ENCODE measurements at regions not wholly inside any gene's neighbourhood (a gene's known extent, or its start where the extent isn't known, plus 50 kb on each side); places are given as distances from the start of the nearest gene placed in this dataset.
"Not testable (repeated sequence)": the region's sequence is repeated elsewhere in the genome, so short reads cannot be mapped to it uniquely, and the experiment has no call there.

GRCh38 chr7:27424749-27425148 is 182.1 kb downstream of the EVX1 start:
- CTCF ChIA-PET, result no interaction called here
- DNase-seq, result no peak
- Mint-ChIP-seq H3K27me3 (ENCODE audit: low read depth) (peaks cover 7% of the 10 kb centered on the region), H3K4me1 (ENCODE audit: low read depth) (no peaks in the 10 kb centered on the region), H3K27ac (no peak overlapping the region), H3K9me3 (no peaks in the 10 kb centered on the region), H3K4me3 (no peak overlapping the region), H3K36me3 (ENCODE audit: low read depth) (no peaks in the 10 kb centered on the region)
- intact Hi-C loops (cut with micrococcal nuclease), result no loop called here

- intact Hi-C loops (cut with micrococcal nuclease), result no loop called here
- no peaks in the 10 kb centered on the region for H3K4me1 Mint-ChIP-seq (ENCODE audit: low read depth)
- no peak overlapping the region for H3K27ac Mint-ChIP-seq
- H3K4me3 Mint-ChIP-seq, result no peak overlapping the region
- H3K9me3 Mint-ChIP-seq, result no peaks in the 10 kb centered on the region
- no peaks in the 10 kb centered on the region for H3K36me3 Mint-ChIP-seq (ENCODE audit: low read depth)
- DNase-seq, result no peak
- H3K27me3 Mint-ChIP-seq (ENCODE audit: low read depth), result peaks cover 9% of the 10 kb centered on the region
- CTCF ChIA-PET, result interaction anchor here (0.7 kb wide), 1 partner anchor 35 kb away, joined by 3 read pairs; no protein-coding TSS in a partner anchor
Measured at GRCh38 chr7:27427416-27427815, 184.8 kb downstream of the EVX1 start.

GRCh38 chr7:27430105-27430504 is 187.5 kb downstream of the EVX1 start:
- no peak overlapping the region for H3K4me3 Mint-ChIP-seq
- peaks cover 6% of the 10 kb centered on the region for H3K27me3 Mint-ChIP-seq (ENCODE audit: low read depth)
- CTCF ChIA-PET, result no interaction called here
- H3K36me3 Mint-ChIP-seq (ENCODE audit: low read depth), result no peaks in the 10 kb centered on the region
- H3K27ac Mint-ChIP-seq, result no peak overlapping the region
- no peaks in the 10 kb centered on the region for H3K4me1 Mint-ChIP-seq (ENCODE audit: low read depth)
- no peaks in the 10 kb centered on the region for H3K9me3 Mint-ChIP-seq
- no peak for DNase-seq
- intact Hi-C loops (cut with micrococcal nuclease), result no loop called here

- no peaks in the 10 kb centered on the region for H3K9me3 Mint-ChIP-seq
- peaks cover 3% of the 10 kb centered on the region for H3K27me3 Mint-ChIP-seq (ENCODE audit: low read depth)
- H3K4me3 Mint-ChIP-seq, result no peak overlapping the region
- no peaks in the 10 kb centered on the region for H3K4me1 Mint-ChIP-seq (ENCODE audit: low read depth)
- no peak overlapping the region for H3K27ac Mint-ChIP-seq
- intact Hi-C loops (cut with micrococcal nuclease), result no loop called here
- CTCF ChIA-PET, result no interaction called here
- no peak for DNase-seq
- no peaks in the 10 kb centered on the region for H3K36me3 Mint-ChIP-seq (ENCODE audit: low read depth)
Measured at GRCh38 chr7:27431465-27431864, 188.9 kb downstream of the EVX1 start.

GRCh38 chr7:27433581-27433980 is 191.0 kb downstream of the EVX1 start:
- Mint-ChIP-seq H3K27me3 (ENCODE audit: low read depth) (peaks cover 3% of the 10 kb centered on the region), H3K4me1 (ENCODE audit: low read depth) (no peaks in the 10 kb centered on the region)

GRCh38 chr7:27434756-27435400 is 192.3 kb downstream of the EVX1 start:
- no peaks in the 10 kb centered on the region for H3K9me3 Mint-ChIP-seq
- no peak for DNase-seq
- no peak overlapping the region for H3K27ac Mint-ChIP-seq
- intact Hi-C loops (cut with micrococcal nuclease), result no loop called here
- H3K4me3 Mint-ChIP-seq, result no peak overlapping the region
- peaks cover 11% of the 10 kb centered on the region for H3K27me3 Mint-ChIP-seq (ENCODE audit: low read depth)
- H3K4me1 Mint-ChIP-seq (ENCODE audit: low read depth), result no peaks in the 10 kb centered on the region
- CTCF ChIA-PET, result interaction anchor here (1.9 kb wide), 1 partner anchor 19 kb away, joined by 4 read pairs; no protein-coding TSS in a partner anchor
- no peaks in the 10 kb centered on the region for H3K36me3 Mint-ChIP-seq (ENCODE audit: low read depth)

More at GRCh38 chr7:27433581-27433980, 191.0 kb downstream of the EVX1 start:
- Mint-ChIP-seq H3K36me3 (ENCODE audit: low read depth) (no peaks in the 10 kb centered on the region), H3K27ac (no peak overlapping the region), H3K9me3 (no peaks in the 10 kb centered on the region), H3K4me3 (no peak overlapping the region)
- CTCF ChIA-PET, result interaction anchor here (1.9 kb wide), 1 partner anchor 20 kb away, joined by 4 read pairs; no protein-coding TSS in a partner anchor
- intact Hi-C loops (cut with micrococcal nuclease), result no loop called here
- no peak for DNase-seq

- Mint-ChIP-seq H3K4me3 (no peak overlapping the region), H3K27ac (no peak overlapping the region)
- CTCF ChIA-PET, result no interaction called here
Measured at GRCh38 chr7:27435461-27435860, 192.9 kb downstream of the EVX1 start.

GRCh38 chr7:27438881-27439589 is 196.4 kb downstream of the EVX1 start:
- H3K9me3 Mint-ChIP-seq, result no peaks in the 10 kb centered on the region
- no peak for DNase-seq
- H3K36me3 Mint-ChIP-seq (ENCODE audit: low read depth), result no peaks in the 10 kb centered on the region
- intact Hi-C loops (cut with micrococcal nuclease), result no loop called here
- H3K4me3 Mint-ChIP-seq, result no peak overlapping the region
- CTCF ChIA-PET, result no interaction called here
- H3K4me1 Mint-ChIP-seq (ENCODE audit: low read depth), result no peaks in the 10 kb centered on the region
- peaks cover 14% of the 10 kb centered on the region for H3K27me3 Mint-ChIP-seq (ENCODE audit: low read depth)
- no peak overlapping the region for H3K27ac Mint-ChIP-seq

More at GRCh38 chr7:27435461-27435860, 192.9 kb downstream of the EVX1 start:
- Mint-ChIP-seq H3K36me3 (ENCODE audit: low read depth) (no peaks in the 10 kb centered on the region), H3K27me3 (ENCODE audit: low read depth) (peaks cover 11% of the 10 kb centered on the region), H3K4me1 (ENCODE audit: low read depth) (no peaks in the 10 kb centered on the region), H3K9me3 (no peaks in the 10 kb centered on the region)
- intact Hi-C loops (cut with micrococcal nuclease), result no loop called here
- no peak for DNase-seq

GRCh38 chr7:27442455-27442854 is 199.9 kb downstream of the EVX1 start:
- no peaks in the 10 kb centered on the region for H3K9me3 Mint-ChIP-seq
- no peaks in the 10 kb centered on the region for H3K36me3 Mint-ChIP-seq (ENCODE audit: low read depth)
- no peak for DNase-seq
- intact Hi-C loops (cut with micrococcal nuclease), result no loop called here
- CTCF ChIA-PET, result no interaction called here
- H3K27ac Mint-ChIP-seq, result no peak overlapping the region
- no peaks in the 10 kb centered on the region for H3K4me1 Mint-ChIP-seq (ENCODE audit: low read depth)
- H3K4me3 Mint-ChIP-seq, result no peak overlapping the region
- H3K27me3 Mint-ChIP-seq (ENCODE audit: low read depth), result peaks cover 19% of the 10 kb centered on the region

- H3K27me3 Mint-ChIP-seq (ENCODE audit: low read depth), result peaks cover 17% of the 10 kb centered on the region
- CTCF ChIA-PET; H3K27ac Mint-ChIP-seq; H3K36me3 Mint-ChIP-seq (ENCODE audit: low read depth); intact Hi-C loops (cut with micrococcal nuclease); DNase-seq; H3K4me1 Mint-ChIP-seq (ENCODE audit: low read depth); H3K9me3 Mint-ChIP-seq; H3K4me3 Mint-ChIP-seq: not testable (repeated sequence)
Measured at GRCh38 chr7:27449046-27449445, 206.4 kb downstream of the EVX1 start.

GRCh38 chr7:27453702-27454405 is 208.8 kb downstream of the HIBADH start:
- intact Hi-C loops (cut with micrococcal nuclease), result no loop called here
- Mint-ChIP-seq H3K9me3 (no peaks in the 10 kb centered on the region), H3K4me1 (ENCODE audit: low read depth) (no peaks in the 10 kb centered on the region), H3K36me3 (ENCODE audit: low read depth) (no peaks in the 10 kb centered on the region), H3K27me3 (ENCODE audit: low read depth) (peaks cover 14% of the 10 kb centered on the region), H3K27ac (no peak overlapping the region), H3K4me3 (no peak overlapping the region)
- no peak for DNase-seq
- CTCF ChIA-PET, result interaction anchor here (0.6 to 1.2 kb wide), 2 partner anchors 20 to 69 kb away, joined by 3 to 4 read pairs; no protein-coding TSS in a partner anchor

GRCh38 chr7:27457120-27457519 is 205.6 kb downstream of the HIBADH start:
- H3K4me3 Mint-ChIP-seq; H3K9me3 Mint-ChIP-seq; H3K36me3 Mint-ChIP-seq (ENCODE audit: low read depth); DNase-seq; CTCF ChIA-PET; H3K27ac Mint-ChIP-seq; intact Hi-C loops (cut with micrococcal nuclease); H3K4me1 Mint-ChIP-seq (ENCODE audit: low read depth): not testable (repeated sequence)
- H3K27me3 Mint-ChIP-seq (ENCODE audit: low read depth), result peaks cover 19% of the 10 kb centered on the region
